Astrocyte (in vitro differentiated cells and primary cell): ENCODE measurements at regions not wholly inside any gene's neighbourhood (a gene's known extent, or its start where the extent isn't known, plus 50 kb on each side); places are given as distances from the start of the nearest gene placed in this dataset.

Source experiments
- DNase-seq: peaks from one replicate; pipeline ENCODE4 v3.0.0-alpha.2; 2010; ENCODE audit warnings: low read depth
- FAIRE-seq: peaks from 2 replicates; lab custom pipeline; 2011; peaks lifted over from hg19 to GRCh38; lab: Jason Lieb, UNC
- H2AFZ ChIP-seq: 2 replicates; pipeline ENCODE4 v1.6.0; 2012; ENCODE audit warnings: low read depth, low read length, inconsistent platforms
- H3K27ac ChIP-seq: 2 replicates; pipeline ENCODE4 v1.5.1; 2011; ENCODE audit warnings: low read depth, low read length, inconsistent platforms
- H3K27me3 ChIP-seq: 2 replicates; pipeline ENCODE4 v1.6.0; 2011; ENCODE audit warnings: low read length, inconsistent platforms; ENCODE audit not compliant: insufficient read depth
- H3K36me3 ChIP-seq: 2 replicates; pipeline ENCODE4 v1.5.1; 2011; ENCODE audit warnings: low read length, inconsistent platforms; ENCODE audit not compliant: insufficient read depth
- H3K4me1 ChIP-seq: 2 replicates; pipeline ENCODE4 v1.5.1; 2011; ENCODE audit warnings: low read length, inconsistent platforms; ENCODE audit not compliant: insufficient read depth
- H3K4me2 ChIP-seq: 2 replicates; pipeline ENCODE4 v1.6.0; 2012; ENCODE audit warnings: low read length, inconsistent platforms
- H3K4me3 ChIP-seq: 2 replicates; pipeline ENCODE4 v1.5.1; 2011; ENCODE audit warnings: low read depth, mild to moderate bottlenecking, low read length, inconsistent platforms; ENCODE audit not compliant: insufficient read depth
- H3K79me2 ChIP-seq: 2 replicates; pipeline ENCODE4 v1.6.0; 2012; ENCODE audit warnings: mild to moderate bottlenecking, low read length, inconsistent platforms; ENCODE audit not compliant: insufficient read depth
- H3K9ac ChIP-seq: 2 replicates; pipeline ENCODE4 v1.6.0; 2012; ENCODE audit warnings: mild to moderate bottlenecking, low read length, inconsistent platforms
- H3K9me3 ChIP-seq: 2 replicates; pipeline ENCODE4 v1.5.1; 2012; ENCODE audit warnings: low read depth, mild to moderate bottlenecking, low read length, inconsistent platforms; ENCODE audit not compliant: insufficient read depth
- H4K20me1 ChIP-seq: 2 replicates; pipeline ENCODE4 v1.6.0; 2012; ENCODE audit warnings: low read length, inconsistent platforms; ENCODE audit not compliant: insufficient read depth
- H3K27ac Mint-ChIP-seq: one replicate; pipeline ENCODE4 v1.8.0; 2021; ENCODE audit warnings: mild to moderate bottlenecking, mixed read lengths; ENCODE audit not compliant: unreplicated experiment
- H3K27me3 Mint-ChIP-seq: one replicate; pipeline ENCODE4 v1.8.0; 2021; ENCODE audit warnings: low read depth, mixed read lengths; ENCODE audit not compliant: unreplicated experiment
- H3K36me3 Mint-ChIP-seq: one replicate; pipeline ENCODE4 v1.8.0; 2021; ENCODE audit warnings: low read depth, mixed read lengths; ENCODE audit not compliant: unreplicated experiment
- H3K4me1 Mint-ChIP-seq: one replicate; pipeline ENCODE4 v1.8.0; 2021; ENCODE audit warnings: low read depth, mixed read lengths; ENCODE audit not compliant: unreplicated experiment
- H3K4me3 Mint-ChIP-seq: one replicate; pipeline ENCODE4 v1.8.0; 2021; ENCODE audit warnings: mild to moderate bottlenecking, moderate library complexity, mixed read lengths; ENCODE audit not compliant: unreplicated experiment
- H3K9me3 Mint-ChIP-seq: one replicate; pipeline ENCODE4 v1.8.0; 2021; ENCODE audit warnings: mild to moderate bottlenecking, mixed read lengths; ENCODE audit not compliant: unreplicated experiment
- CTCF ChIP-seq: IDR thresholded peaks from 2 replicates; pipeline ENCODE4 v1.5.1; 2011; ENCODE audit warnings: low read depth, mild to moderate bottlenecking, inconsistent platforms, low read length, moderate library complexity; ENCODE audit not compliant: insufficient read depth
- EZH2 ChIP-seq: IDR thresholded peaks from 2 replicates; pipeline ENCODE4 v1.6.1; 2012; ENCODE audit warnings: mild to moderate bottlenecking, low read length, inconsistent platforms; ENCODE audit not compliant: insufficient read depth

- H3K27ac ChIP-seq, result no peak overlapping the region
- no peak for FAIRE-seq
- Mint-ChIP-seq H3K4me3 (no peak overlapping the region), H3K27ac (no peak overlapping the region), H3K4me1 (no peaks in the 10 kb centered on the region), H3K9me3 (no peaks in the 10 kb centered on the region), H3K36me3 (no peaks in the 10 kb centered on the region), H3K27me3 (peaks cover 15% of the 10 kb centered on the region)
- H3K9me3 ChIP-seq, result no peaks in the 10 kb centered on the region
- H3K79me2 ChIP-seq, result no peaks in the 10 kb centered on the region
- no peak for DNase-seq
- H3K4me2 ChIP-seq, result no peak overlapping the region
- TF ChIP-seq EZH2 (no peak), CTCF (no peak)
- no peak overlapping the region for H3K4me3 ChIP-seq
- H4K20me1 ChIP-seq, result no peaks in the 10 kb centered on the region
- H3K4me1 ChIP-seq, result no peaks in the 10 kb centered on the region
- H3K9ac ChIP-seq, result no peak overlapping the region
- no peaks in the 10 kb centered on the region for H3K27me3 ChIP-seq
- no peaks in the 10 kb centered on the region for H3K36me3 ChIP-seq
- no peak overlapping the region for H2AFZ ChIP-seq
Observed at GRCh38 chrX:39832211-39832610, 265.5 kb downstream of the BCOR start.

- Histone ChIP-seq H3K4me3 (no peak overlapping the region), H3K79me2 (no peaks in the 10 kb centered on the region), H3K4me1 (no peaks in the 10 kb centered on the region), H3K9ac (no peak overlapping the region), H3K9me3 (no peaks in the 10 kb centered on the region), H3K4me2 (no peak overlapping the region), H3K27me3 (no peaks in the 10 kb centered on the region), H3K36me3 (no peaks in the 10 kb centered on the region), H2AFZ (no peak overlapping the region), H3K27ac (no peak overlapping the region), H4K20me1 (no peaks in the 10 kb centered on the region)
- Mint-ChIP-seq H3K27ac (no peak overlapping the region), H3K4me3 (no peak overlapping the region), H3K4me1 (no peaks in the 10 kb centered on the region), H3K27me3 (peaks cover 19% of the 10 kb centered on the region), H3K9me3 (no peaks in the 10 kb centered on the region), H3K36me3 (no peaks in the 10 kb centered on the region)
- no peak for DNase-seq
- FAIRE-seq, result no peak
- no peak for TF ChIP-seq CTCF
- TF ChIP-seq EZH2, result no peak
Observed at GRCh38 chrX:39834600-39834999, 263.2 kb downstream of the BCOR start.

- Histone ChIP-seq H3K36me3 (no peaks in the 10 kb centered on the region), H3K9ac (no peak overlapping the region), H3K4me2 (no peak overlapping the region), H3K27me3 (no peaks in the 10 kb centered on the region), H3K27ac (no peak overlapping the region), H2AFZ (no peak overlapping the region), H4K20me1 (no peaks in the 10 kb centered on the region), H3K4me1 (no peaks in the 10 kb centered on the region), H3K4me3 (no peak overlapping the region), H3K79me2 (no peaks in the 10 kb centered on the region), H3K9me3 (no peaks in the 10 kb centered on the region)
- Mint-ChIP-seq H3K4me1 (no peaks in the 10 kb centered on the region), H3K36me3 (no peaks in the 10 kb centered on the region), H3K9me3 (no peaks in the 10 kb centered on the region), H3K27me3 (peaks cover 19% of the 10 kb centered on the region), H3K4me3 (no peak overlapping the region), H3K27ac (no peak overlapping the region)
- no peak for TF ChIP-seq CTCF
- no peak for TF ChIP-seq EZH2
- no peak for FAIRE-seq
- no peak for DNase-seq
Observed at GRCh38 chrX:39835241-39835640, 262.5 kb downstream of the BCOR start.
